Right lobe of liver (tissue), 4 donors: ENCODE measurements at regions not wholly inside any gene's neighbourhood (a gene's known extent, or its start where the extent isn't known, plus 50 kb on each side); places are given as distances from the start of the nearest gene placed in this dataset.
"Not testable (repeated sequence)": the region's sequence is repeated elsewhere in the genome, so short reads cannot be mapped to it uniquely, and the experiment has no call there.

ENCODE experiments used
- POLR2A ChIP-seq: fragments of 450-650 bp; IDR thresholded peaks from one replicate; pipeline ENCODE4 v1.6.1; 2017; ENCODE audit warnings: antibody characterized with exemption, mild to moderate bottlenecking
- TF ChIP-seq, protein P1 (sequence below), 4 donors: fragments of 200-600 bp in 3 of 4; fragments of 450-650 bp in 1 of 4; IDR thresholded peaks; one replicate each; pipeline versions ENCODE4 v1.5.1 to v1.8.0; 2016 to 2022; ENCODE audit warnings: antibody characterized with exemption in 4 of 4, mild to moderate bottlenecking in 2 of 4
- donor health status: DM: no; HTN: no; CAD: no.
- donor health status: DM: no; HTN: no; CAD: no.
- donor health status: DM: no; HTN: yes; CAD: no.

DNA sequence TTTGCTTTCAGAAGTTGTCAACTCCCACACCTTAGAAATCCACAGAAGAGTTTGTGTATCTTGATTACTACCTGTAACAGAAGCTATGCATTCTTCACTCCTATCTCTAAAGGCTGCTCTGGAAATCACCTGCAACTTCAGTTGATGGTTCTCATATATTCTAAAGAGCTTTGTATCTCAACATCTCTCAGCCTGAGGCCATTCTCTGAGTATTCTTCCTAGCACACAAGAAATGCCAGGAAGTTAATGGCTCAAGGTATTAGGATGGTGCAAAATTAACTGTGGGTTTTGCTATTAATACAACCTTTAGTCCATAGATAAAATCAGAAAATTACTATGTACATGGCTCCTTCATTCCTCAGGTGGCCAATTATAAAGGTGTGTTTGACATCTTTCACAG lies 806.3 kb upstream of the ALG10B start:
- TF ChIP-seq, protein P1, sequence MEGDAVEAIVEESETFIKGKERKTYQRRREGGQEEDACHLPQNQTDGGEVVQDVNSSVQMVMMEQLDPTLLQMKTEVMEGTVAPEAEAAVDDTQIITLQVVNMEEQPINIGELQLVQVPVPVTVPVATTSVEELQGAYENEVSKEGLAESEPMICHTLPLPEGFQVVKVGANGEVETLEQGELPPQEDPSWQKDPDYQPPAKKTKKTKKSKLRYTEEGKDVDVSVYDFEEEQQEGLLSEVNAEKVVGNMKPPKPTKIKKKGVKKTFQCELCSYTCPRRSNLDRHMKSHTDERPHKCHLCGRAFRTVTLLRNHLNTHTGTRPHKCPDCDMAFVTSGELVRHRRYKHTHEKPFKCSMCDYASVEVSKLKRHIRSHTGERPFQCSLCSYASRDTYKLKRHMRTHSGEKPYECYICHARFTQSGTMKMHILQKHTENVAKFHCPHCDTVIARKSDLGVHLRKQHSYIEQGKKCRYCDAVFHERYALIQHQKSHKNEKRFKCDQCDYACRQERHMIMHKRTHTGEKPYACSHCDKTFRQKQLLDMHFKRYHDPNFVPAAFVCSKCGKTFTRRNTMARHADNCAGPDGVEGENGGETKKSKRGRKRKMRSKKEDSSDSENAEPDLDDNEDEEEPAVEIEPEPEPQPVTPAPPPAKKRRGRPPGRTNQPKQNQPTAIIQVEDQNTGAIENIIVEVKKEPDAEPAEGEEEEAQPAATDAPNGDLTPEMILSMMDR (IDR thresholded peaks at IDR 0.05), result not testable (repeated sequence)
- not testable (repeated sequence) for TF ChIP-seq POLR2A
